ENCODE measurements at regions not wholly inside any gene's neighbourhood (a gene's known extent, or its start where the extent isn't known, plus 50 kb on each side); places are given as distances from the start of the nearest gene placed in this dataset.

DNA sequence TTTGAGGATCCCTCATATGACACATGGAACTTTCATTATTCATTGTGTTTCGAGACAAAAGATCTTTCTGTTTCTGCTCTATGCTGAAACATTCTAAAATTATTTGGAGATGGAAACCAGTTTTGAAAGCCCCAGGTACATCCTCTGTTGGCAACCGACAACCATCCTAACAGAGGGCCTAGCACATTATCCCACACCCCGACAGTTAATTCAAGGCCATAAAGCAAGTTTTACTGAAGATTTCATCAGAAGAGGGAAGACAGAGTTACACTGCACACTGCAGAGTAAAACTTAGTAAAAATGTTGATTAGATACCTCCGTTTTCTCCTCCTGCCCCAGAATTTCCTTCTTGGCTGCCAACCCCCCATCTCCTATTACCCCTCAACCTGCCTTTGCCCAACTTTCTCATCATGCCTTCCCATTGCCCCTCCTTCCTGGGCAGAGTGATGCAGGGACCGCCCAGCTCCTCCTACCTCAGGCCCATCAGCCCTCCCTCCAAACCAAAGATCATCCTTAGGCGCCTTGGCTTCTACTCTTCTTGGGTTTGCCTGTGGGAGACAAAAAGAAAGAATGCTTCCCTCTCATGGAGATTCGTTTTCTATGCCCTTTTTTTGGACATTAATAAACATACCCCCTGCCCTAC is 52.9 kb upstream of the CITED4 start:
- H3K4me3 ChIP-seq (ENCODE audit: low read depth, low read length), result no peak overlapping the region
- TF ChIP-seq CTCF (IDR thresholded peaks at IDR 0.05; ENCODE audit: insufficient read depth, low read depth, low read length), result no peak
- no peak for DNase-seq (ENCODE audit: low read depth)

DNA sequence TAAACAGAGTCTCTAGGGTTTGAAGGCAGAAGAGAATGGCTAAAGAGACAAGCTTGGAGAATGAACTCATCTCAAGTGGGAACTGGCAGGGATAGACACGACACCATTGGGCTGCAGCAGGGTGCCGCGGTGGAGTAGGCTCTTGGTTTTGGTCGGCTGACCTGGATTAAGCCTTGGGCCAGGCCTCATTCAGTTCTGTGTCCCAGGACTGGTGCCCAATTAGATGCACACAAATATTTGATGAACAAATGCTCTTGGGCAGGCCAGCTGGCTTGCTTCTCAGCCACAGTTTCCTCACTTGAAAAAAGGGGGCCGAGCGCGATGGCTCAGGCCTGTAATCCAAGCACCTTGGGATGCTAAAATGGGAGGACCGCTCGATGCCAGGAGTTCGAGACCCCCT is 53.4 kb upstream of the CITED4 start:
- TF ChIP-seq CTCF (IDR thresholded peaks at IDR 0.05; ENCODE audit: insufficient read depth, low read depth, low read length), result no peak
- DNase-seq (ENCODE audit: low read depth), result no peak

DNA sequence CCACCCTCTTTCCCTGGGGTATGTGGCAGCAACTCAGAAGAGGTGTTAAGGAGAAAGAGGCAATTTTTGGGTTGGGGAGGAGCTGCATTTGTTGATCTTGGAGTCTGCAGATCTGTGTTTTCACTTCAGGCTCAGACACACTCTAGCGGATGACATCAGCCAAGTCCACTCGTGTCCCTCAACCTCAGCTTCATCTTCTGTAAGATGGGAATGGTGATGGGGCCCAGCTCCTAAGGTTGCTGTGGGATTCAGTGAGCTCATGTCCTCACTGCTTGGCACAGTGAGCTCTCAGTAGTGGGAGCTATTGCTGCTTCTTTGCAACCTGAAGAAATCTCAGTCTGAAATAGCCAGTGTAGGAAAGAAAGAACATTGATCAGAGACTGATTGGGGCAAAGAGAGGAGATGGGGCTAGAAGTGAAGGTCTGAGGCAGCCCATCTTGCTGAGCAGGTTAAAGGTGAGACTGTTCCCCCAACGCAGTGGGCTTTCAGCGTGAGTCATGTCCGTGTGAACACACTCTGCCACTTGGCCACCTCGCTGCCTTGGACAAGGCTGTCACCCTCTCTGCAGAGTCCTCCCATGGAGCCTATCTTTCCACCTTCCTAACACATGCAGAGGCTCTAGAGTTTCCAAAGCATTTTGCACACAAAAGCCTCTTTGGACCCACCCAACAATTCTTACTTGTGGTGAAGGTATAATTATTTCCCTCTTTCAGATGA is 56.0 kb upstream of the CITED4 start:
- no peak for DNase-seq (ENCODE audit: low read depth)
- no peak overlapping the region for H3K4me3 ChIP-seq (ENCODE audit: low read depth, low read length)
- TF ChIP-seq CTCF (IDR thresholded peaks at IDR 0.05; ENCODE audit: insufficient read depth, low read depth, low read length), result no peak

More for the DNA sequence above, 53.4 kb upstream of the CITED4 start:
- no peak overlapping the region for H3K4me3 ChIP-seq (ENCODE audit: low read depth, low read length)

DNA sequence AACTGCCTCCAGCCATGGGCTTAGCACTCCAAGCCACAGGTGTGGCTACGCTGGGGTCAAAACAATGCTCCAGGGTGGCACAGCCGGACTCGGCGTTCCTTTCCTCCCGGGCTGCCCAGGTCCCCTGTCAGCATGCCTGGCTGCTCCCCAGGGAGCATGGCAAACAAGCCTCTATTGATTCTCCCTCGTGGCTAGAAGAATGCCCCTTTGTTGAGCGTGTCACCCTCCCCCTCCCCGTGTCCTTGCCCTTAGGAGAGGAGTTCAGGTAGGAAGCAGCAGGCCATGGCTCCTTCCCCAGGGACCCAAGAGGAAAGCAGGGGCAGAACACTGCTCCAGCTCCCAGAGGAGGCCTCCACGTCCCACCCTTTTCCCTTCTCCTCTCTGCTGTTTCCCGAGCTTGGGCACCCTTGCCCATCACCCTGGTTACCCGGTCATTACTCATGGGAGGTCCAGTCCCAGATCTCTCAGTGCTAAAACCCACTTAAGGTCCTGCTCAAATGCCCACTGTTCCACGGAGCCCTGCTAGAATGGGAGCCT is 57.4 kb upstream of the CITED4 start:
- TF ChIP-seq CTCF (IDR thresholded peaks at IDR 0.05; ENCODE audit: insufficient read depth, low read depth, low read length), result no peak
- DNase-seq (ENCODE audit: low read depth), result no peak
- no peak overlapping the region for H3K4me3 ChIP-seq (ENCODE audit: low read depth, low read length)

GRCh38 chr1:40921522-40921921 is 58.0 kb upstream of the CTPS1 start:
- H3K4me3 ChIP-seq (ENCODE audit: low read depth, low read length), result no peak overlapping the region
- no peak for TF ChIP-seq CTCF (IDR thresholded peaks at IDR 0.05; ENCODE audit: insufficient read depth, low read depth, low read length)
- DNase-seq (ENCODE audit: low read depth), result no peak

GRCh38 chr1:40921981-40922677 is 57.4 kb upstream of the CTPS1 start:
- no peak for DNase-seq (ENCODE audit: low read depth)
- TF ChIP-seq CTCF (IDR thresholded peaks at IDR 0.05; ENCODE audit: insufficient read depth, low read depth, low read length), result no peak
- no peak overlapping the region for H3K4me3 ChIP-seq (ENCODE audit: low read depth, low read length)
